HL-60 (cell line): ENCODE measurements at regions not wholly inside any gene's neighbourhood (a gene's known extent, or its start where the extent isn't known, plus 50 kb on each side); places are given as distances from the start of the nearest gene placed in this dataset.

Experiments used
- DNase-seq, 2 experiments: peaks; one replicate each; pipeline ENCODE4 v3.0.0-alpha.2; 2010 to 2020; ENCODE audit warnings: low read depth in 1 of 2, low spot score in 1 of 2
- H3K27ac ChIP-seq: fragments of 250-450 bp; sonication (Bioruptor Pico); replicated peaks from 2 replicates; pipeline ENCODE4 v1.5.1; 2020; ENCODE audit warnings: mild to moderate bottlenecking, moderate library complexity
- H3K27me3 ChIP-seq: fragments of 250-450 bp; sonication (Bioruptor Pico); 2 replicates; pipeline ENCODE4 v1.5.1; 2021; ENCODE audit warnings: mild to moderate bottlenecking, moderate library complexity; ENCODE audit not compliant: insufficient read depth, poor library complexity, severe bottlenecking
- H3K4me3 ChIP-seq: replicated peaks from 2 replicates; pipeline ENCODE4 v1.5.1; 2011; ENCODE audit warnings: mild to moderate bottlenecking, control low read depth, low read length; ENCODE audit not compliant: insufficient read depth
- GABPA ChIP-seq: IDR thresholded peaks from 2 replicates; pipeline ENCODE4 v1.6.1; 2012; ENCODE audit warnings: low read depth
- POLR2AphosphoS5 ChIP-seq: IDR thresholded peaks from 2 replicates; pipeline ENCODE4 v1.6.1; 2012; ENCODE audit warnings: low read depth
- SPI1 ChIP-seq: IDR thresholded peaks from 2 replicates; pipeline ENCODE4 v1.6.1; 2012; ENCODE audit warnings: low read depth, mild to moderate bottlenecking, borderline replicate concordance
- TF ChIP-seq, protein P1 (sequence below): IDR thresholded peaks from 2 replicates; pipeline ENCODE4 v1.6.1; 2012; ENCODE audit warnings: low read depth; ENCODE audit not compliant: insufficient replicate concordance
- TF ChIP-seq, protein P2 (sequence below): IDR thresholded peaks from one replicate; pipeline ENCODE4 v1.5.1; 2011; ENCODE audit warnings: low read length, control low read depth, inconsistent platforms; ENCODE audit not compliant: insufficient read depth

GRCh38 chr13:57302604-57303003, 135.6 kb downstream of the PRR20E start:
- no peaks in the 10 kb centered on the region for H3K27me3 ChIP-seq
- H3K27ac ChIP-seq, result no peak overlapping the region
- no peak for DNase-seq
- TF ChIP-seq, protein P1, sequence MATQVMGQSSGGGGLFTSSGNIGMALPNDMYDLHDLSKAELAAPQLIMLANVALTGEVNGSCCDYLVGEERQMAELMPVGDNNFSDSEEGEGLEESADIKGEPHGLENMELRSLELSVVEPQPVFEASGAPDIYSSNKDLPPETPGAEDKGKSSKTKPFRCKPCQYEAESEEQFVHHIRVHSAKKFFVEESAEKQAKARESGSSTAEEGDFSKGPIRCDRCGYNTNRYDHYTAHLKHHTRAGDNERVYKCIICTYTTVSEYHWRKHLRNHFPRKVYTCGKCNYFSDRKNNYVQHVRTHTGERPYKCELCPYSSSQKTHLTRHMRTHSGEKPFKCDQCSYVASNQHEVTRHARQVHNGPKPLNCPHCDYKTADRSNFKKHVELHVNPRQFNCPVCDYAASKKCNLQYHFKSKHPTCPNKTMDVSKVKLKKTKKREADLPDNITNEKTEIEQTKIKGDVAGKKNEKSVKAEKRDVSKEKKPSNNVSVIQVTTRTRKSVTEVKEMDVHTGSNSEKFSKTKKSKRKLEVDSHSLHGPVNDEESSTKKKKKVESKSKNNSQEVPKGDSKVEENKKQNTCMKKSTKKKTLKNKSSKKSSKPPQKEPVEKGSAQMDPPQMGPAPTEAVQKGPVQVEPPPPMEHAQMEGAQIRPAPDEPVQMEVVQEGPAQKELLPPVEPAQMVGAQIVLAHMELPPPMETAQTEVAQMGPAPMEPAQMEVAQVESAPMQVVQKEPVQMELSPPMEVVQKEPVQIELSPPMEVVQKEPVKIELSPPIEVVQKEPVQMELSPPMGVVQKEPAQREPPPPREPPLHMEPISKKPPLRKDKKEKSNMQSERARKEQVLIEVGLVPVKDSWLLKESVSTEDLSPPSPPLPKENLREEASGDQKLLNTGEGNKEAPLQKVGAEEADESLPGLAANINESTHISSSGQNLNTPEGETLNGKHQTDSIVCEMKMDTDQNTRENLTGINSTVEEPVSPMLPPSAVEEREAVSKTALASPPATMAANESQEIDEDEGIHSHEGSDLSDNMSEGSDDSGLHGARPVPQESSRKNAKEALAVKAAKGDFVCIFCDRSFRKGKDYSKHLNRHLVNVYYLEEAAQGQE, result no peak
- no peak overlapping the region for H3K4me3 ChIP-seq

DNA sequence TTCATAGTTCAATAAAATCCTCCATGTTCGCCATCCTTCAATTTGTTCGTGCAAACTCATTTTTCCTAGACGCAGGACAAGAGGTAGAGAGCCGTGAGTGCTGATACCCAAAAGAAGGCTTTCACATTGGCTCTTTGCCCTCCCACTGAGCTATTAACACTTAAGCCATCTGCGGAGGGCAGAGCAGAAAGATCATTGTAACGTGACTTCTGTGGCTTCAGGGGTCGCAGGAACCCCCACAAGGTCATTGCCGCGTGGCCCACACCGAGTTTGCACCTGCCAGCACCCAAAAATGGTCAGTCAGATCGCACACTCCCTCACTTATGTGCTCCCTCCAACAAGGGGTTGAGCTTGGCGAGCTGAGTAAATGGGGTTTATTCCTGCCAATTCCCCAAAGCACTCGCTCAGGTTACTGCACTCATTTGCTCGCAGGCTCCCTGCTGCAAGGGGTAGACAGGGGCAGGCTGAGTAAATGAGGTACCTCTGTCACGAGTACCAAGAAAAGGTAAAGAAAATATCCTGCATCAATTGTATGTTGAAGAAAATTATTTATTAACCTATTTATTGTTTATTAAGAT, 144.1 kb downstream of the PRR20E start:
- H3K27me3 ChIP-seq, result no peaks in the 10 kb centered on the region
- TF ChIP-seq SPI1 (no peak), GABPA (no peak)
- TF ChIP-seq, protein P1, result no peak
- H3K27ac ChIP-seq, result no peak overlapping the region
- DNase-seq, result no peak
- H3K4me3 ChIP-seq, result no peak overlapping the region

DNA sequence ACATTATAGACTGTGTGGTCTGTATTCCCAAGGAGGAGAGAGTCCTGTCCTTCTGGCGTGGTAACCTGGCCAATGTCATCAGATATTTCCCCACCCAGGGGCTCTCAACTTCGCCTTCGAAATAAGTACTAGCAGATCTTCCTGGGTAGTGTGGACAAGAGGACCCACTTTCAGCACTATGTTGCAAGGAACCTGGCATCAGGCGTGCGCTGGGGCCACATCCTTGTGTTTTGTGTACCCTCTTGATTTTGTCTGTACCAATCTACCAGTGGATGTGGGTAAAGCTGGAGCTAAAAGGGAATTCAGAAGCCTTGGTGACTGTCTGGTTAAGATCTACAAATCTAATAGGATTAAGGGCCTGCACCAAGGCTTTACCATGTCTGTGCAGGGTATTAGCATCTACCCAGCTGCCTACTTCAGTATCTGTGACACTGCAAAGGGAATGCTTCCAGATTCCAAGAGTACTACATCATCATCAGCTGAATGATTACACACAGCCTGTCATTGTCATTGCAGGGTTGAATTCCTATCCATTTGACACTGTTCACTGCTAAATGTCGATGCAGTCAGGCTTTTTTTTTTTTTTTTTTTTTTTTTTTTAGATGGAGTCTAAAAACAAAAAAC, 148.0 kb downstream of the PRR20E start:
- TF ChIP-seq, protein P2, sequence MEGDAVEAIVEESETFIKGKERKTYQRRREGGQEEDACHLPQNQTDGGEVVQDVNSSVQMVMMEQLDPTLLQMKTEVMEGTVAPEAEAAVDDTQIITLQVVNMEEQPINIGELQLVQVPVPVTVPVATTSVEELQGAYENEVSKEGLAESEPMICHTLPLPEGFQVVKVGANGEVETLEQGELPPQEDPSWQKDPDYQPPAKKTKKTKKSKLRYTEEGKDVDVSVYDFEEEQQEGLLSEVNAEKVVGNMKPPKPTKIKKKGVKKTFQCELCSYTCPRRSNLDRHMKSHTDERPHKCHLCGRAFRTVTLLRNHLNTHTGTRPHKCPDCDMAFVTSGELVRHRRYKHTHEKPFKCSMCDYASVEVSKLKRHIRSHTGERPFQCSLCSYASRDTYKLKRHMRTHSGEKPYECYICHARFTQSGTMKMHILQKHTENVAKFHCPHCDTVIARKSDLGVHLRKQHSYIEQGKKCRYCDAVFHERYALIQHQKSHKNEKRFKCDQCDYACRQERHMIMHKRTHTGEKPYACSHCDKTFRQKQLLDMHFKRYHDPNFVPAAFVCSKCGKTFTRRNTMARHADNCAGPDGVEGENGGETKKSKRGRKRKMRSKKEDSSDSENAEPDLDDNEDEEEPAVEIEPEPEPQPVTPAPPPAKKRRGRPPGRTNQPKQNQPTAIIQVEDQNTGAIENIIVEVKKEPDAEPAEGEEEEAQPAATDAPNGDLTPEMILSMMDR, result no peak
- TF ChIP-seq, protein P1, result no peak
- TF ChIP-seq GABPA (no peak), SPI1 (no peak), POLR2AphosphoS5 (no peak)
- DNase-seq, result no peak
- no peak overlapping the region for H3K4me3 ChIP-seq
- no peak overlapping the region for H3K27ac ChIP-seq
- no peaks in the 10 kb centered on the region for H3K27me3 ChIP-seq

GRCh38 chr13:57326532-57326931, 159.5 kb downstream of the PRR20E start:
- Histone ChIP-seq H3K27ac (no peak overlapping the region), H3K27me3 (no peaks in the 10 kb centered on the region), H3K4me3 (no peak overlapping the region)
- TF ChIP-seq POLR2AphosphoS5 (no peak), SPI1 (no peak)
- no peak for DNase-seq
